HT1080 (cell line): ENCODE measurements at regions not wholly inside any gene's neighbourhood (a gene's known extent, or its start where the extent isn't known, plus 50 kb on each side); places are given as distances from the start of the nearest gene placed in this dataset.

ENCODE experiments used
- DNase-seq: peaks from one replicate; pipeline ENCODE4 v3.0.0-alpha.2; 2015; ENCODE audit warnings: low read depth

DNA sequence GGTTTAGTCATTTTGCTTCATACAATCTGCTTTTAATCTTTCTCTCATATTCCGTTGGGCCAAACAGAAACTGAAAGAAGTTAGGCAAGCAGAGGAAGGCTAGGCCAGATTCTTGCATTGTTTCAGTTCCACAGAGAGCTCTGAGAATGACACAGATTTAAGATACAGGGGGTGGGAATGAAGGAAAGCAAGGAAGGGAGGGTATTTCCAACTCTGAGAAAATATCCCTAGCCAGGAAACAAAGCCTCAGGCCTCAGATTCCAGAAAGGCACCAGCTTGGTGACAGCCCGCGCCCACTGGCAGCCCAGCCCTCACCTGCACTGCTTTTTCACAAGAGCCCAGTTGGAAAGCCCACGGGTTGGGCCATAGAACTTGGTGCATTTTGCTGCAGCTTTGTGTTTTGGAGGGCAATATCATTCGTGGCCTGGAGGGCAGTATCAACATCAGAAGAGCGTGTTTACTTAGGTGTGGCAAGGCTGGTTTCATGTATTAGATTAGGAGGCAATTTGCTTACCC is 63.5 kb downstream of the ENC1 start:
- no peak for DNase-seq

DNA sequence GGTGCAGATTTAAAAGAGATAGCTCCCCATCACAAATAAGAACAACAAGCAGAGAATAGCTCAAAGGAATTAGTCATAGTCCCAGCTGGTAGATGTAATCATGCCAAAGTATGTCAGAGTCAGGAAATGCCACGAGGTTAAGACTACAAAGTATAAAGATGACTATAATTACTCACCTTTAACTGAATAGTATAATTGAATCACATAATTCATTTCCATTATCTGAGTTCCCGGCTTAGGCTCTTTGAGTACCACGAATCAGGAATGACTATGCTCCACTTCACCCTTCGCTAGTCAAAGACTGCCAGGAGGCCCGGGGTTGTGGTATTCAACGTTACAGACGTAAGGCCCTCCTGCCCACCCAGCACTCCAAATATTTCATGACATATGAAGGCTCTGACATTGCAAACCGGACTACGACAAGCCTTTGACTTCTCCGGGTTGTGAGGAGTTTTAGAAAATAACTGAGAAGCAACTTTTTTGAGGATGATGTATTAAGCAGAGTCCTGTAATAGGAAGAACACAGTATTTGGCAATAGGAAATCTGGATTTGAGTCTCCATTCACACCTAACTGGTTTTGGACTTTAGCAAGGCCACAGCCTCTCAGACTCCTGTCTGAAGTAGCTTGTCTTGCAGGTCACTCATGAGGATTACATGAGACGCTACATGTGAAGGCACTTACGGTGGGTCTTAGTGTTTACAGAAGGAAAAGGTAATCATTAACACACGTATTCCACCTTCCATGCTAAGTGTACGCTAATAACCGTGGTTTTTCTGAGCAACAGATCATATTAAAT is 64.6 kb downstream of the ENC1 start:
- DNase-seq = peak; percentile 89

DNA sequence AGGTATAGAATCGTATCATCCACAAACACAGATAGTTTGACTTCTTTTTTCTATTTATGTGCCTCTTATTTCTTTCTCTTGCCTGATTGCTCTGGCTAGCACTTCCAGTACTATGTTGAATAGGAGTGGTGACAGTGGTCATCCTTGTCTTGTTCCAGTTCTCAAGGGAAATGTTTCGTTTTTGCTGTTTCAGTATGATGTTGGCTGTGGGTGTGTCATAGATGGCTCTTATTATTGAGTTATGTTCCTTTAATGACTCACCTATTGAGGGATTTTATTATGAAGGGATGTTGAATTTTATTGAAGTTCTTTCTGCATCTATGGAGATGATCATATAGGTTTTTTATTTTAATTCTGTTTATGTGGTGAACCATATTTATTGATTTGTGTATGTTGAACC is 70.3 kb downstream of the ENC1 start:
- DNase-seq = peak; percentile 19

DNA sequence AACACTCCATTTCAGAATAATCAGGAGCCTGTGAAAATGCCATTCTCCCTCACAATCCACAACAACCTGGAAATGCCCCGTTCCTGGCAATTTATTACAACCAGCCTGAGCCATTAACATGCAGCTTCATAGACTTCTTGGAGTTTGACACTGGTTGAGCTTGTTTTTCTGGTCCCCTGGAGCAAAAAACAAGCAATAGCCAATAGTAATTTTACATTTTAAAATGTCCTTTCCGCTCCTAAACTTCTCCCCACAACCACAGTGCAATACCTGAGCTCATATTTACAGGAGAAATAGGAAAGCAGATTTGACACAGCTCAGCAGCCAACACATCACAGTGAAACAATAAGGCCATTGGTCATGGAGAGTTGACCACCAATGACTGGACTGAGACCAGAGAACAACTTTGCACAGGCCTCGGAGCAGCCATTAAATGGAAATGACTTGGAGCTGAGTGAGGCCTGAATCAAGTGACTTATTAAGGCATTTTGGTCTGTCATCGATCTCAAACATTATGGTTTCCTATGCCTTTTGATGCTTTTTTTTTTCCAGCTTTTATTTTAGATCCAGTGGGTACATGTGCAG is 73.0 kb downstream of the ENC1 start:
- no peak for DNase-seq

DNA sequence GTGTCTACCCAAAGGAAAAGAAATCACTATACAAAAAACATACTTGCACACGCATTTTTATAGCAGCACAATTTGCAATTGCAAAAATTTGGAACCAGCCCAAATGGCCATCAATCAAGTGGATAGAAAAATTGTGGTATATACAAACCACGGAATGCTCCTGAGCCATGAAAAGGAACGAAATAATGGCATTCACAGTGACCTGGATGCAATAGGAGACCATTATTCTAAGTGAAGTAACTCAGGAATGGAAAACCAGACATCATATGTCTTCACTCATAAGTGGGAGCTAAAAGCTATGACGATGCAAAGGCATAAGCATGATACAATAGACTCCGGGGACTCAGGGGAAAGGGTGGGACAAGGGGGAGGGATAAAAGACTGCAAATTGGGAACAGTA is 78.4 kb downstream of the ENC1 start:
- peak; percentile 18 for DNase-seq

DNA sequence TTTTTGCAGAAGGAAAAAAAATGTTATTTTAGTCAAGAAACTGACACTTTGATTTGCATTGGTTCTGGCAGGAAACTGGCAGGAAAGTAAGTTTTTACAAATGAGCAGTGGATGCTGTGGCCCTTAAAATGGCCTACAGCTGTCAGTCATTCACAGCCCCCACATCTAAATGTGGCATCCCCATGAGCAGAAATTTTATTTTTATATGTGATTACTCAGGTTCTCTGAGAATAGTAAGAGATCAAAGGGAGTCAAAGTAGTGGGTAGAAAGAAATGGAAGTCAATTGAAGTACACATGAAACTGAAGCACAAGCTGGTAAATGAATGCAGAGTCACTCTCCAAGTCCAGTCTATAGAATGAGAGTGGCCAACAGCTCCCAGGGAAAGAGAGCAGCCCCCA is 80.3 kb downstream of the ENC1 start:
- no peak for DNase-seq

DNA sequence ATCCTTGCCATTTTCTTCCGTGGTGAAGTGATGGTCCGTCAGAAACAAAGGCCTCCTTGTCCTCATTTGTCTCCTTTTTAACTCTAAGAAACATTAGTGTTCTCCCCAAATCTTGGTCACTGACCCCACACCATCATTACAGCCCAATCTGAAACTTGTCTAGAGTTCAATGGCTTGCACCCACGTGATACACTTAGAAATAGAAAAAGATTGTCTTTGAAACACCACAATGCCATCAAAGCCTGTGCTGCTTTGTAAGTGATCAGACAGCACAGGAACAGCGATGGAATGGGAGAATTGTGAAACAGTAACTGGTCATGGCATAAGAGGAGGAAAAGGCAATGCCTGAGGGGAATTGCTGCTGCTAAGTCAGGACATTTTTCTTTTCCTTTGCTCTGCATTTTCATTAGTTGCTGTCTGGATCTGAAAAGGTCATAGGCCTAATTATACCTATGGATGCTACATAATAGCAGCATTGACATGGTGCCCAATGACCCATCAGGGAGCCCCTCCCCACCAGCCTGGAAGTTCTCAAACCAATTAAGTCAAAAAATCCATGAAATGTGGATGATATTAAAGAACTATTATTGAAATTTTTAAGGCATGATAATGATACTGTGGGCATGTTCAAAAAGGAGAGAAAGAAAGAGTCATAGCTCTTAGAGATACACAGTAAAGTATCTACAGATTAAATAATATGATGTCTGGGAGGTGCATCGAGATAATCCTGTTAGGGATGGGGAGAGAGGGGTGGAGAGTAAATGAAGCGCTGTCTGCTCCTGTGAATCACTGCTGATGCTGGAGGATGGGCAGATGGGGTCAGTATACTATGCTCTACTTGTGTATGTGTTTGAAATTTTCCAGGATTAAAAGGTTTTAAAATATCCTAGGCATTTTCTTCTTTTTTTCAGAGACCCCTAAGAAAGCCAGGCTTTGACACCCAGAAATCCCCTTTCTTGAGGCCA is 83.6 kb downstream of the ENC1 start:
- no peak for DNase-seq

DNA sequence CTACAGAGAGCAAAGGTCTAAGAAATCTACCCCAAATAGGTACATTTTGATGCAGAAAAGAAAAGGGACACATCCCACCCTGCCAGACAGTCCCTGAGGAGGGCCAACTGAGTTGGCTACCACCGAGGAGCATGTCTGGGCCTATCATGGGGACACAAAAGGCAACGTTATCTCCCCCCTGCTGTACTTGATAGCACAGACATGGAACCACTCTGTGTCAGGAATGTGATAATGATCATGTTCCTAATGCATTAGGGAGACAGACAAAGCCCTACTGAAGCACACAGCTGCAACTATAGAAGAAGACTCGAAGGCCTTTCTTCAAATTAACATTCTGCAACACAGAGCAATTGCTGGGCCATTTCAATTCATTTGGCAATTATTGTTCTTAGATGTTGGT is 84.5 kb downstream of the ENC1 start:
- DNase-seq = no peak

DNA sequence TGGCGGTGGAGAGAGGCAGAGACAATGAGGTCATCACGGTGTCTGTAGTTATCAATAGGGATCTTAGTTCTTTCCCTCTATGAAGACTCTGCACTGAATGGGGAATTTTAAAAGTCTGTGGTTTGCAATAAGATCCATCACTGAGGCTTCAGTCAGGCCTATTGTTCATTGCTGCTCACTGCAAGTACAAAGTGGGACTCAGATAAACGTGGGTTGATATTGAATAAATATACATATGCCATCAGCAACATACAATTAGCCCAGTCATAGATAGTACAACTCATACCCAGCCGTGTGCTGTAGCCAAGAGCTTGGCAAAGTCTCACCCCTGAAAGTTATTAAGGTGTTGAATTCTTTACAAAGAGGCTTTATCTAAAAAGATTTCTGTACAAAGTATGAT is 88.4 kb downstream of the ENC1 start:
- DNase-seq = peak; percentile 92

DNA sequence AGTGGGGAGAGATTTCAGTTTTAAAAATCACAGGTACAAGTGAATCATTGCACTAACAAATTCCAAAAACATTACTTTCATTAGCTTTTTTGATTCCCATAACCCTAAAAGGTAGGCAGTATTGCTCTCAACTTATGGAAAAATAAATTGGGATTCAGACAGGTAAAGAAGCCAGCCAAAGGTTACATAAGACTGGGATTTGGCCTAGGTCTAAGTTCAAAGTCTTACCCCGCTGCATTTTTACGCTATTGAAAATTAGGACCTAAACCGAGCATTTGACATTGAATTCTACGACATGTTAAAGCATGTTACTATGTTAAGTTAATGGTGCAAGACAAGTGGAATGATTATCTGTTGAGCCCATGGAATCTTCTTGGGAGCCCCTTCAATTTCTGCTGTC is 89.6 kb downstream of the ENC1 start:
- DNase-seq = no peak

DNA sequence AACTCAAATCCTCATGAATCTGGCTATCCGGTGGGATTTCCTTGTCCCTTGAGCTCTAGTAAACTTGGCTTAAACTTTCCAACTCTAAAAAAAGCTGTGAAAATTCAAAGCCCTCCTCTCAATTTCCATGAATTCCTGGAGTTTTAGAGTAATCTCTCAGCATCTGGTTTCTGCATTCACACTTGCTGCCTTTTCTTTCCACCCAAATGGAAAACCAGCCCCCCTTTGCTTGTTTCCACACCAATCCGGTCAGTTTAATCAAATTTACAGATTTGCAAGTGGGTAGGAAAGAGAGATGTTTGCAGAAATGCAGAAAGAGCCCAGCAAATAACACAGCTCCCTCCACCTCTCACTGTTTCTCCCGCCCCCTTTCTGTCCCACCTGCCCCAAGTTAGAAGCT is 91.1 kb downstream of the ENC1 start:
- DNase-seq = no peak

DNA sequence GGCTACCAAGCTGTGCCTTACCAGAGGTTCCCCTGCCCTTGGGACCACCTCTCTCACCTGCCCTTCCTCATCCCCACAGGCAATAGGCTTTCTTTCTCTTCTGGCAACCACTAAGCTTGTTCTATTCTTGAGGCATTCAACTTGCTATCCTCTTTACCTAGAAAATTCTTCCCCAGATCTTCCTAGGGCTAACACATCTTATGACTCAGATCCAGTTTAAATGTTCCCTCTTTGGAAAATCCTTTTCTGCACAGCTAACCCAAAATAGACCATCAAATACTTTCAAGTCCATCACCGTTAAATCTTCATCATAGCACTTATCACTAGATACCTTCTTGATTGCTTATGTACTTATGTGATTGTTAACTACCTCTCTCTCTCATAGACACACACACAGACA is 93.7 kb downstream of the ENC1 start:
- peak; percentile 54 for DNase-seq

DNA sequence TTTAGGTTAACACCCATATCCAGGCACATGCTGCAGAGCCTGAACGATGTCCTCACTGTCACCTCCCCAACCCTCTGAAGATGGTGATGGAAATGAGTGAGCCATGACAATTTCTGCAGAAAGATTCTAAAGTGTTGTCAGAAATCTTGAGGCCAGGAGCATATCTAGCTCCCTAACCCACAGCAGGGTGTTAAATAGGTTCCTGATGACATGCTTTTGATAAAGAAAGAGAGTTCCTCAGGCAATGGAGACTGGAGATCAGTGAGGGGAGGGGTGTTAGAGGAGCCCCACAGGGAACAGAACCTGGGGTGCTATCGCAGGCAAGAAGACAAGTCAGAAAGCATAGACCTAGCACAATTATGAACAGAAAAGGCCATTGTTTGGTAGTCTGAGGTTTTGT is 95.7 kb downstream of the ENC1 start:
- no peak for DNase-seq

DNA sequence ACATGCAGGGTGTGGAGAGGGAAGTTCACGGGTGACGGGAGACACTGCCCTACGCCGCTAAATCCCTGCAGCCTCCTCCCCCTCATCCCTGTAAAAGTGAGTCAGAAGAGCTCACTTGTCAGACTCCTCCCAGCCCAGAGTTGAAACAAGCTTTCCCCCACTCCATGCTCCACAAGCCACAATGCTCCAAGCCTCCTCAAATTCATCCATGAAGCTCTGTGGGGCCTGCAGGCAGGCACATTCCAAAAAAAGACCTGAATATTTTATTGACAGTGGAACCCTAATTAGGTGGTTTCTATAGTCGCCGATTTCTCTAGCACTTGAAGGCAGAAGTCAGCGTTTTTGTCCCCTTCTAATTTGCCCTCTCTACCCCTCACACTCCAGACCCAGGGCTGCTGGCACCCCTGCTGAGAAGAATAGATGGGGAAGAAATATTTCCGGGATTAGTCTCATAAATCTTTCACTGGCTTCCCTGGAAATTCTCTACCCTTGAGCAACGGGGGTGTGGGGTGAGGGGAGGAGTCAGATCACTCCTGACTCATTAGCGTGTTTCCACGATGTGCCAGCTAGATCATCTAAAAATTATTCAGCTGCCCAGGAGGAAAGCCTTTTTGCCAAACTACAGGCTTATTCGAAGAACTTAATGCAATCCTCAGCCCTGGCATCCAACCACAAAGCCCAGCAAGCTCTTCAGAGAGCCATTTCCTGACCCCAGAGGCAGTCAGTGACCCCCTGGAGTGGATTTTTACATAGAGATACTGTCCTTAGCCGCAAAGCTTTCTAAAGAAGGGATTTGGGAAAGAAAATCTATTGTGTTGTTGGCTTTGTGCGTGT is 97.1 kb downstream of the ENC1 start:
- DNase-seq = peak; percentile 99

DNA sequence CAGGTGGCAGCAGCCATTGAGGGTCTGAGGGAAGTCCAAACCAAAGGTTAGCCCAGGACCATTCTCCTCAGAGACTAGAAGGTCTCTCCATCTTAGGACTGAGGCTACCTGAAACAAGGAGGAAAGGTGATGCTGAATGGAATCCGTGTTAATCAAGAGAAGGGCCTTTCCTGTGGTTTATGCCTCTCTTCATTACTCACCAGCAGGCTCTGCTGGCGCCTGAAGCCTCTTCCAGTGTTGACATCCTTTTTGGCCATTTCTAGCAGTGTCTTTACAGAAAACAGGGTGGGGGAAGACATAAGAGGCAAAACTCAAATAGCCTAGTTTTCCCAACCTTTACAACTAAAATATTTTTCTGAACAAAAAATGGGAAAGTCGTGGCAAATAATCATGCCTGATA is 98.0 kb downstream of the ENC1 start:
- DNase-seq = peak; percentile 69

DNA sequence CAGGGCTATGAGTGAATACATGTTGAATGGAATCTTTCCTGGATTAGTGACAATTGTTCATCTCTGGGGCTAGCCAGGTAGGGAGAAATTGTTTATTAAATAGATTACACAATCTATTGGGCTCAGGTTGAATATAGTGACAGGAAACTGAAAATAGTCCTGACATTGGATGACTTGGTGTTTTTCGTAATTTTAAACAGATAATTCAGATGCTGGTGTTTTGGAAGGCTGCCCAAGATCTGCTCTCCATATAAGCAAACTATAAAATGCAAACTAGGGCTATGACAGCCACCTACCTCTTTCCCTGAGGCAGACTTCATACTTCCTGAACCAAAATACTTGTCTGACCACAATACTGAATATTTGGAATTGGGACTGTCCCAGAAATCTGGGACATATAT is 99.1 kb downstream of the ENC1 start:
- DNase-seq = peak; percentile 4

DNA sequence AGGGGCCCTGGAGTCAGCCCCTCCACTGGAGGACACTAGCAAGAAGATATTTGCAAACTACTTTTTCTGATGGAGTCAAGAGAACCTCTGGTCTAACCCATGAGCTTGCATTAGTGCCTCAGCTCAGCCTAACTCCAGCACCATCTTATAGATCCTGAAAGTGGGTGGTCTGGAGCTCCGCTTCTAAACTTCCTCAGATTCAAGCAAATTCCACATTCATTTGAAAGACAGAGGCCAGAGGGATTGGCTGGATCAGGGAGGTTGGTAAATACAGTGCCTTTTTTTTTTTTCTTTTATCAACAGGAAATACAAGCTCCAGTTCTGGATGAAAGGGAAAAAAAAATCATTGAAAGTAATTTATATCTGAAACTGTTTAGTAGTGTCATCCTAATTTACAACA is 99.9 kb downstream of the ENC1 start:
- DNase-seq = no peak

DNA sequence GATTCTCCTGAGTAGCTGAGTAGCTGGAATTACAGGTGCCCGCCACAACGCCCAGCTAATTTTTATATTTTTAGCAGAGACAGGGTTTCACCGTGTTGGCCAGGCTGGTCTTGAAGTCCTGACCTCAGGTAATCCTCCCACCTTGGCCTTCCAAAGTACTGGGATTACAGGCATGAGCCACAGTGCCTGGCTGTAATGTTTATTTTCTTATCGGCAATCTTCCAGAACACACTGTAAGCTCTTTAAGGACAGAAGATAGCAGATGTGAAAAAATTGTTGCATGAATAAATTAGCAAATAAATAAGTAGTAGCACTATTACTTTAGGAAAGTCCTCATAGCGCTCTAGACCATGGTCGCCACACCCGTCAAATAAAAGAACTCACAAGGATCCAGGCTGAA is 100.5 kb downstream of the ENC1 start:
- DNase-seq = no peak

DNA sequence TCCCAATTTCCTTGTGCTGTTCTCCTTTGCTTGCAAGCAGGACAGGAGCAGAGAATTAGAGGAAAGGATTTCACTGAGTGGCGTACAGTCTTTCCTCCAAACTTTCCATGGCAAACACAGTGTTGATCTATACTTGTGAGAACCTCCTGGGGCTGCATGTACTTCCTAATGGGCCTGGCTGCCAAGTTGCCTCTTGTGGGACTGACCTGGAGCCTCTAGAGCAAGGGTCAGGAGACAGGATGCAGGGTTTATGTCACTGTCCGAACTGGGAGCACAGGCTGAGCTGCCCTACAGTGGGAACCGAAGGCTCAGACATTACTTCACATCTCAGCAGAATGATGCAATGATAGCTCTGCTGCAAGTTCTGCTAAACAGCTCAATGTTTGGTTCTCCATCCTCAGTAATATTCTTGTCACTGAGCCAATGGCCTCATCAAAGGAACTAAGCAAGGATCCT is 102.3 kb downstream of the ENC1 start:
- no peak for DNase-seq

DNA sequence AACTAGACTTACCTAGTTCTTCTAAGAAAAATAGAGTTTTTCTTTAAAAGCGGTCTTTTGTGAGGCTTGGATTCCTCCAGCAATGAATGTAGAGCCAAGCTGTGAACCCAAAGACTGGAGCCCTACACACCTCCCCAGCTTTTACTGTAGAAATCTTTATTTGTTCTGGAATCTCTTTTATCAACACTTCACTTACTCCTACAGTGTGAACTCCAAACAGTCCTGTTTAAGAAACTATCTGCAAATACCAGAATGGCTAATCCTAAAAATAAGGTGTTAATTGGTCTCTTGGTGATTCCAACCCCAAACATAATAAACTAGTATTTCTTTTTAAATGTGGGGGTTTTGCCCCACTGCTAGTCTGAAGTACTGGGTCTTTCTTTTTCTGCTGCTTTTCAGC is 103.9 kb downstream of the ENC1 start:
- DNase-seq = no peak

DNA sequence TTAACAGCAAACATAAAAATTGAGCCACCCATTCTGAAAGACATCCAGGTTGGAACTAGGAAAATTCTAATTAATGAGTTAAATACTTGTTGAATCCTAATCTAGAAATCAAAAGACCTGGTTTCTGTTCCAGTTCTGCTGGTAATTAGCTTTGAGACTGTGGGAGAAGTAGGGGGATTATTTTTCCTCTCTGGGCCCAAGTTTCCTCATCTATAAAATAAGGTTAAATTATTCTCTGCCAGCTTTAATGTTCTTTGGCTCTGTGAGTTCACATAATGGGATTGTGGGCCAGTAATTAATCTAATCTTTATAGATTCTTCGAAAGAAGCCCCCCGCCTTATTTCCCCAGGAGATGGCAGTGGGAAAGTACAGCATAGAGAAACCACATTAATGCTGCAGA is 104.6 kb downstream of the ENC1 start:
- no peak for DNase-seq
